ENCODE measurements at regions not wholly inside any gene's neighbourhood (a gene's known extent, or its start where the extent isn't known, plus 50 kb on each side); places are given as distances from the start of the nearest gene placed in this dataset.

DNA sequence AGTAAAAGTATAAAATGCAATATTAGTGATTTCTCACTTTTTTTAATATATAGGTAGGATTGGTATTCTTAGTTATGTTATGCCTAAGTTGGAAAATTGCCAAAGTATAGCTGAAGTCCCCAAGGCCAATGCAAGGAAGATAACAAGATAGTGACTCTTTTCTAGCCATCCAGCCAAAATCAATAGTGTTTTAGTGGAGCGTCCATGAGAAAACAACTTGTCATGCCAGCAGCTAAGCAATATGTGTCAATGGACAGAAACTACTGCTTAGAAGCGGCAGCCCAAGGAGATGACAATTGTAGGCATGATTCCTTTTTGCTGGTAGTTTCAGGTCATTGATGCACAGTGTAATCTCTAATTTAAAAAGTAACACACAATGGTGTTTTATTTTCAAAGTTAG lies 1444.6 kb downstream of the SUCLG1 start:
- no peak overlapping the region for H3K27ac Mint-ChIP-seq
- no peaks in the 10 kb centered on the region for H3K36me3 Mint-ChIP-seq
- H3K27me3 Mint-ChIP-seq = no peaks in the 10 kb centered on the region
- no peak overlapping the region for H3K4me3 Mint-ChIP-seq
- H3K4me1 Mint-ChIP-seq (ENCODE audit: unreplicated experiment) = no peaks in the 10 kb centered on the region
- TF ChIP-seq, protein P1, sequence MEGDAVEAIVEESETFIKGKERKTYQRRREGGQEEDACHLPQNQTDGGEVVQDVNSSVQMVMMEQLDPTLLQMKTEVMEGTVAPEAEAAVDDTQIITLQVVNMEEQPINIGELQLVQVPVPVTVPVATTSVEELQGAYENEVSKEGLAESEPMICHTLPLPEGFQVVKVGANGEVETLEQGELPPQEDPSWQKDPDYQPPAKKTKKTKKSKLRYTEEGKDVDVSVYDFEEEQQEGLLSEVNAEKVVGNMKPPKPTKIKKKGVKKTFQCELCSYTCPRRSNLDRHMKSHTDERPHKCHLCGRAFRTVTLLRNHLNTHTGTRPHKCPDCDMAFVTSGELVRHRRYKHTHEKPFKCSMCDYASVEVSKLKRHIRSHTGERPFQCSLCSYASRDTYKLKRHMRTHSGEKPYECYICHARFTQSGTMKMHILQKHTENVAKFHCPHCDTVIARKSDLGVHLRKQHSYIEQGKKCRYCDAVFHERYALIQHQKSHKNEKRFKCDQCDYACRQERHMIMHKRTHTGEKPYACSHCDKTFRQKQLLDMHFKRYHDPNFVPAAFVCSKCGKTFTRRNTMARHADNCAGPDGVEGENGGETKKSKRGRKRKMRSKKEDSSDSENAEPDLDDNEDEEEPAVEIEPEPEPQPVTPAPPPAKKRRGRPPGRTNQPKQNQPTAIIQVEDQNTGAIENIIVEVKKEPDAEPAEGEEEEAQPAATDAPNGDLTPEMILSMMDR (conservative IDR thresholded peaks at IDR 0.05) = no peak
- no peaks in the 10 kb centered on the region for H3K9me3 Mint-ChIP-seq
- DNase-seq (ENCODE audit: extremely low spot score, unreplicated experiment) = no peak

DNA sequence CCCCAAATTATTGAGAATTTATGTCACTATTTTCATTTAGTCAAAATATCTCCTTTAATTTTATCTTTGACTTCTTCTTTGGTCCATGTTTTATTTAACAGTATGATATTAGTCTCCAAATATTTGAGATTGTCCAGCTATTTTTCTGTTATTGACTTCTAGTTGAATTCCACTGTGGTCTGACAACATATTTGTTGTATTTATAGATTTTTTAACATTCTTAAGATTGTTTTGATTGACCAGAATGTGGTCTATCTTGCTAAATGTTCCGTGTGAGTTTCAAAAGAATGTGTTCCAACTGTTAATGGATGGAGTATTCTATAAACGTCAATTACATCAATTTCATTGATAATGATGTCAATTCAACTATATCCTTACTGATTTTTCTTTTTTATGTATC lies 1452.1 kb downstream of the SUCLG1 start:
- Mint-ChIP-seq H3K27me3 (no peaks in the 10 kb centered on the region), H3K4me3 (no peak overlapping the region), H3K27ac (no peak overlapping the region), H3K36me3 (no peaks in the 10 kb centered on the region), H3K4me1 (ENCODE audit: unreplicated experiment) (no peaks in the 10 kb centered on the region), H3K9me3 (no peaks in the 10 kb centered on the region)
- no peak for DNase-seq (ENCODE audit: extremely low spot score, unreplicated experiment)
- TF ChIP-seq, protein P1 (conservative IDR thresholded peaks at IDR 0.05) = no peak

- TF ChIP-seq, protein P1 (conservative IDR thresholded peaks at IDR 0.05) = no peak
- DNase-seq (ENCODE audit: extremely low spot score, unreplicated experiment) = no peak
- H3K4me3 Mint-ChIP-seq = no peak overlapping the region
- H3K9me3 Mint-ChIP-seq = no peaks in the 10 kb centered on the region
- no peaks in the 10 kb centered on the region for H3K4me1 Mint-ChIP-seq (ENCODE audit: unreplicated experiment)
- H3K36me3 Mint-ChIP-seq = no peaks in the 10 kb centered on the region
- no peaks in the 10 kb centered on the region for H3K27me3 Mint-ChIP-seq
- no peak overlapping the region for H3K27ac Mint-ChIP-seq
These were observed 1455.5 kb downstream of the SUCLG1 start for GRCh38 chr2:83003555-83003954.

DNA sequence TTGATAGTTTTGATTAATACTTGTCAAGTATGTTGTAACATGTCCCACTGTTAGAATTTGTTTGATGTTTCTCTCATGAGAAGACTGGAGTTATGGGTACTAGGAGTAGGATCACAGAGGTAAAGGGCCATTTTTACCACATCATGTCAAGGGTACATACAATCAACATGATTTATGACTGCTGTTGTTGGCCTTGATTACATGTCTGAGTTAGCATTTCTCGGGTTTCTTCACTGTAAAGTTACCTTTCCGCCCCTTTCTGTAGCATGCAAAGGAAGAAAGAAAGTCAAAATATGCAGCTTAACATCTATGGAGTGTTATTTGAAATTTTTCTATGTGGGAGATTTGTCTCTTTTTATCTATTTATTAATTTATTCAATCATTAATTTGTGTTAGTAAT lies 1456.4 kb downstream of the SUCLG1 start:
- H3K27ac Mint-ChIP-seq = no peak overlapping the region
- no peak for DNase-seq (ENCODE audit: extremely low spot score, unreplicated experiment)
- no peak overlapping the region for H3K4me3 Mint-ChIP-seq
- H3K9me3 Mint-ChIP-seq = no peaks in the 10 kb centered on the region
- H3K36me3 Mint-ChIP-seq = no peaks in the 10 kb centered on the region
- no peaks in the 10 kb centered on the region for H3K4me1 Mint-ChIP-seq (ENCODE audit: unreplicated experiment)
- TF ChIP-seq, protein P1 (conservative IDR thresholded peaks at IDR 0.05) = no peak
- H3K27me3 Mint-ChIP-seq = no peaks in the 10 kb centered on the region

- Mint-ChIP-seq H3K4me1 (ENCODE audit: unreplicated experiment) (no peaks in the 10 kb centered on the region), H3K9me3 (no peaks in the 10 kb centered on the region), H3K36me3 (no peaks in the 10 kb centered on the region), H3K27ac (no peak overlapping the region), H3K4me3 (no peak overlapping the region), H3K27me3 (peaks cover 2% of the 10 kb centered on the region)
- DNase-seq (ENCODE audit: extremely low spot score, unreplicated experiment) = no peak
- TF ChIP-seq, protein P1 (conservative IDR thresholded peaks at IDR 0.05) = no peak
These were observed 1460.3 kb downstream of the SUCLG1 start for GRCh38 chr2:82998781-82999180.

- TF ChIP-seq, protein P1 (conservative IDR thresholded peaks at IDR 0.05) = no peak
- no peaks in the 10 kb centered on the region for H3K9me3 Mint-ChIP-seq
- no peaks in the 10 kb centered on the region for H3K36me3 Mint-ChIP-seq
- peaks cover 4% of the 10 kb centered on the region for H3K27me3 Mint-ChIP-seq
- no peak for DNase-seq (ENCODE audit: extremely low spot score, unreplicated experiment)
- no peak overlapping the region for H3K27ac Mint-ChIP-seq
- H3K4me3 Mint-ChIP-seq = no peak overlapping the region
- no peaks in the 10 kb centered on the region for H3K4me1 Mint-ChIP-seq (ENCODE audit: unreplicated experiment)
These were observed 1462.9 kb downstream of the SUCLG1 start for GRCh38 chr2:82996217-82996616.
